Activated naive CD4-positive, alpha-beta T cell treated with anti-CD3 and anti-CD28 coated beads for 36 hours (primary cell): ENCODE measurements at regions not wholly inside any gene's neighbourhood (a gene's known extent, or its start where the extent isn't known, plus 50 kb on each side); places are given as distances from the start of the nearest gene placed in this dataset.
"Not testable (repeated sequence)": the region's sequence is repeated elsewhere in the genome, so short reads cannot be mapped to it uniquely, and the experiment has no call there.

ENCODE experiments used
- CTCF ChIA-PET: fragments of 350-600 bp; sonication (Branson Sonifier 250); formaldehyde crosslinking; loops from one replicate; lab custom pipeline; 2021; ENCODE audit warnings: antibody characterized with exemption; lab: Charles Lee
- DNase-seq: peaks from one replicate; pipeline ENCODE4 v3.0.0-alpha.2; 2020
- H3K27ac Mint-ChIP-seq: one replicate; pipeline ENCODE4 v1.8.0; 2021; ENCODE audit warnings: mild to moderate bottlenecking, mixed read lengths
- H3K27me3 Mint-ChIP-seq: one replicate; pipeline ENCODE4 v1.8.0; 2021; ENCODE audit warnings: low read depth, mixed read lengths
- H3K36me3 Mint-ChIP-seq: one replicate; pipeline ENCODE4 v1.8.0; 2021; ENCODE audit warnings: low read depth, mixed read lengths
- H3K4me1 Mint-ChIP-seq: one replicate; pipeline ENCODE4 v1.8.0; 2021; ENCODE audit warnings: low read depth, mixed read lengths
- H3K4me3 Mint-ChIP-seq: one replicate; pipeline ENCODE4 v1.8.0; 2021; ENCODE audit warnings: mild to moderate bottlenecking, moderate library complexity, mixed read lengths
- H3K9me3 Mint-ChIP-seq: one replicate; pipeline ENCODE4 v1.8.0; 2021; ENCODE audit warnings: mixed read lengths
- intact Hi-C: fragments of 100-400 bp; cut with micrococcal nuclease; formaldehyde crosslinking; loops from one replicate; pipeline ENCODE4 v1.15.1; 2023

DNA sequence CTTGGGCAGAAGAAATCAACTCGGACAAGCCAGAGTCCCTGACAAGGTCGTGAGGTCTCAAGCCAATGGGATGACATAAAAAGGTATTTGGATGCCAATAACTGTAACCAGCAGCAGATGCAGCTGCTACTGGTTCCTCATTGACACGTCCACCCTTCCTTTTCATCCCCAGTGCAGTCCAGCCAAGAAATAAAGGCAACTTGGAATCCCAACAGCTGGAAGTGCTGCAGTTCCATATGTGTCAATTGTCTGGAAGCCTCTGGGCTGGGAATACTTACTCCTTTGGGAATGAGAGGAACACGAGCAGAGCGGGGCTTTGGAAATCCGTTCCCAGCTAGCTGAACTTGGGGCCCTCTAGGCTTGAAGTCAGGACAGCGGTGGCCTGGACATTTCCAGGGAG, 360.4 kb upstream of the ZFHX3 start:
- CTCF ChIA-PET: no interaction called here
- H3K4me1 Mint-ChIP-seq: no peaks in the 10 kb centered on the region

DNA sequence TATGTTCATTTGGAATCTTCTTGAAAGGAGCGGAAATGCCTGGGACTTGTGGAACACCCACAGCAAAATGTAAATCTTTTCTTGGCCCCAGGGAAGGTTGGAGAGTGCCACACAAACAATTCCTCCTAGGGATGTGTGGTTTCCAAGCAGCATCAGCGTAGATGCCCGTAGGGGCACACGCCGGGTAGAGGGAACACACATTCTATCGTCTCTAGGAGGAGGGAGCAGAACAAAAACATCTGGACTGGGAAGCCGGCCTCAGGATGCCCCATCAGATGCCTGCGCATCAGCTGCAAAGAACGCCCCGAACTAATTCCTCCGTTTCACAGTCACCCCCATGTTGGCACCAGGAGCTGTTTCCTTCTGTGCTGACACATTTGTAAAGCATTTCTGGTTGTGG, 357.9 kb upstream of the ZFHX3 start:
- no peaks in the 10 kb centered on the region for H3K9me3 Mint-ChIP-seq
- no peak overlapping the region for H3K27ac Mint-ChIP-seq
- H3K4me1 Mint-ChIP-seq: no peaks in the 10 kb centered on the region
- CTCF ChIA-PET: no interaction called here
- no peak overlapping the region for H3K4me3 Mint-ChIP-seq
- no peak for DNase-seq
- no peaks in the 10 kb centered on the region for H3K27me3 Mint-ChIP-seq
- H3K36me3 Mint-ChIP-seq: no peaks in the 10 kb centered on the region
- intact Hi-C loops: no loop called here

More for the DNA sequence above, 360.4 kb upstream of the ZFHX3 start:
- DNase-seq: no peak
- H3K4me3 Mint-ChIP-seq: no peak overlapping the region
- peaks cover 3% of the 10 kb centered on the region for H3K9me3 Mint-ChIP-seq
- H3K27me3 Mint-ChIP-seq: no peaks in the 10 kb centered on the region
- intact Hi-C loops: no loop called here
- no peaks in the 10 kb centered on the region for H3K36me3 Mint-ChIP-seq
- H3K27ac Mint-ChIP-seq: no peak overlapping the region

DNA sequence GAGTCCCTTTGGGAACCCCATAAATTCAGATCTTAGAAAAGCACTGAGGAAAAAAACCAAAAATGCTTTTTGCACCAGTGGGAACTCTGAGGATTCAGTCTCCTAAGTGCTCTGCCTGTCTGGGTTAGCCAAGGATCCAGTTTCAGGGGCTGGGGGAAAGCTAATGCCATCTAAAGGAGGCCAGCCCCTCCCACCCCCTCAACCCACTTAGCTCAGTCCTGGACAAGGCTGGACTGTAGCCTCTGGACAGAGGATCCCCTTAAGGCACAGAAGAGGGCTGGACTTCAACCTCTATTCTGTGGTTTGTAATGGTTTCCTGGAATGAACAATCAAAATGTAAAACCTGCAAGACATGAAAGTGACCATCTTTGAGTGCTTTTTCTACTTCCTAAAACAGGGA, 356.1 kb upstream of the ZFHX3 start:
- CTCF ChIA-PET: interaction anchor here (0.6 kb wide), 1 partner anchor 539 kb away, joined by 3 read pairs; no protein-coding TSS in a partner anchor
- Mint-ChIP-seq H3K36me3 (no peaks in the 10 kb centered on the region), H3K4me3 (no peak overlapping the region), H3K27me3 (no peaks in the 10 kb centered on the region), H3K27ac (no peak overlapping the region), H3K9me3 (no peaks in the 10 kb centered on the region), H3K4me1 (no peaks in the 10 kb centered on the region)
- DNase-seq: no peak
- intact Hi-C loops: no loop called here

DNA sequence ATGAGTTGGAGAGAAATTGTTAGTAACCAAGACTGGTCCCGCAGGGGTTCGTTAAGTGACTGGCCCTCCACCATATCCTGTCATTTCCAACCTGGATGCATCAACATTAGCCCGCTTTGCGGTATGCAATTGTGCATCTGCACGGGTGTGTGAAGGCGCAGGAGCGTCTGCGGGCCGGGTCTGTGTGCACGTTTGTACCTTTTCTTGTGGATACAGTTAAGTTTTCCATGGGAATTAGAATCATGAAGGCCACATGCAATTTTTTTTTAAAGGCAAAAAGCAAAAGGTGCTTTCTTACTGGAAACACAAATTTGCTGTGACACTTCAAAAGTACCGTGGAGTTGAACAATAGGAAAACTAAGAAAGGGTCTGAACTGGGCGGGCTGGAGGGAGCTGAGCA, 355.4 kb upstream of the ZFHX3 start:
- Mint-ChIP-seq H3K36me3 (no peaks in the 10 kb centered on the region), H3K4me3 (no peak overlapping the region), H3K9me3 (no peaks in the 10 kb centered on the region), H3K4me1 (no peaks in the 10 kb centered on the region), H3K27me3 (no peaks in the 10 kb centered on the region), H3K27ac (no peak overlapping the region)
- intact Hi-C loops: no loop called here
- CTCF ChIA-PET: no interaction called here
- no peak for DNase-seq

DNA sequence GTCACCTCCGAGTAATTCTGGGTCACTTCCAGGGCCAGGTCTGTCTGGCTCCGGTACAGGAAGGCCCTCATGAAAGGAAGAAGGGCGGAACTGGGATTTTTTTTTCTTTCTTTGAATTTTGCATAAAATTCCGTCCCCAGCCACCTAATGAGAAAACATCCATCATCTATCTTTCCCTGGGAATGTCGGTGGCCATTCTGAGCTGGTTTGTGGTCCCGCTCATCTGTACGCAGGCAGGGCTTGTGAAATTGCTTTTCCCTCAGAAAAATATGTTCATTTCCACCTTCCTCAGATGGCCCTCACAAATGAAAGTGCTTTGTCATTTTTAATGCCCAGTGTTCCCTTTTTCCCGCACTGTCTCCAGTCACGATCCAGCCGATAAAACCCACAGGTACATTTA, 353.0 kb upstream of the ZFHX3 start:
- CTCF ChIA-PET: no interaction called here
- Mint-ChIP-seq H3K9me3 (no peaks in the 10 kb centered on the region), H3K4me3 (no peak overlapping the region), H3K27ac (no peak overlapping the region), H3K27me3 (no peaks in the 10 kb centered on the region), H3K4me1 (no peaks in the 10 kb centered on the region), H3K36me3 (no peaks in the 10 kb centered on the region)
- intact Hi-C loops: no loop called here
- no peak for DNase-seq

DNA sequence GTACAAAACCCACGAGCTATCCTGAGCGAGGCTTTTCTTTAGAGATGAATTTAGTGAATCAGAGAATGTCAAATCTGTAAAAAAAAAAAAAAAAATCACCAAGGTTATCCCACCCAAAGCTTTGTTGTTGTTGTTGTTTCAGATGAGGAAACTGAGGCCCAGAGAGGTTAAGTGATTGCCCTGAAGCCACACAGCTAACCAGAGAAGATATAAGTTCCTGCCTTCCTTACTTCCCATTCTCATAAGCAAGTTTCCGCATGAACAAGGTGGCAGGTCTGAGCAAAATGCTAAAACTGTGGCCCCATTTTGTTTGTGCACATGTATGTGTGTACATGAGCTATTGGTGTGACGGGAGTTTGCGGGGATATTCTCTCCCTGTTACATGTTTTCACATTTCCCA, 352.1 kb upstream of the ZFHX3 start:
- H3K27me3 Mint-ChIP-seq: no peaks in the 10 kb centered on the region
- H3K9me3 Mint-ChIP-seq: no peaks in the 10 kb centered on the region
- H3K36me3 Mint-ChIP-seq: no peaks in the 10 kb centered on the region
- no peak overlapping the region for H3K27ac Mint-ChIP-seq
- intact Hi-C loops: no loop called here
- no peaks in the 10 kb centered on the region for H3K4me1 Mint-ChIP-seq
- DNase-seq: no peak
- CTCF ChIA-PET: interaction anchor here (0.7 kb wide), 1 partner anchor 23 kb away, joined by 3 read pairs; no protein-coding TSS in a partner anchor
- no peak overlapping the region for H3K4me3 Mint-ChIP-seq

DNA sequence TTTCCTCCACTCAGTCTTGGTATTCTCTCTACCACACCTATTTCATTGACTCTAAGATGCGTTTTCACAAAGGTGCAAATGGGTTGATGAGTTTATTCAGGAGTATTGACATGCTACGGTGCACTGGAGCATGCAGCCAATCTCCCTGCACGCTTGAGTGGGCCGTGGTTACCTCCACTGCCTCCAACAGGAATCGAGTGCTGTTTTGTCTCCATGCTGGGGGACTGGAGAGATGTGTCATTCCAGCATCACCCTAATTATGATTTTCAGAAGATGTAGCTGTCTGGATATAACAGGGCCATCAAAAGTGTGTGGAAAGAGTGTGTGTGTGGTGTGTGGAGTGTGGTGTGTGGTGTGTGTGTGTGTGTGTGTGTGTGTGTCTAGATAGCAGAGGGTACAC, 351.6 kb upstream of the ZFHX3 start:
- intact Hi-C loops: no loop called here
- no peaks in the 10 kb centered on the region for H3K4me1 Mint-ChIP-seq
- H3K27me3 Mint-ChIP-seq: no peaks in the 10 kb centered on the region
- H3K27ac Mint-ChIP-seq: no peak overlapping the region
- H3K9me3 Mint-ChIP-seq: no peaks in the 10 kb centered on the region
- CTCF ChIA-PET: no interaction called here
- no peaks in the 10 kb centered on the region for H3K36me3 Mint-ChIP-seq
- no peak overlapping the region for H3K4me3 Mint-ChIP-seq
- no peak for DNase-seq

DNA sequence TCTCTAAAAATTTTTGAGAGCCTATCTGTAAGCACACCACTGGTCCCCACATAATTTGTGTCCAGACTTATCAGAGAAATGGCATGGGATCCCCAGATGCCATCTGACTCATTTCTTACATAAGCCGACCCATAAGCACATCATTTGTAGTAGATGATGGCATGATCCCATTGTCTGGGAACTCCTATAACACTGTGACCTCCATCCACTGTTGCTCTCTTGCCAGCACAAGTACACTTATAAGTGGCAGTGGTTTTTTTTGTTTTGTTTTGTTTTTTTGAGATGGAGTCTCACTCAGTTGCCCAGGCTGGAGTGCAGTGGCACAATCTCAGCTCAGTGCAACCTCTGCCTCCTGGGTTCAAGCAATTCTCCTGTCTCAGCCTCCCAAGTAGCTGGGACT, 350.7 kb upstream of the ZFHX3 start:
- CTCF ChIA-PET, H3K27ac Mint-ChIP-seq, H3K4me3 Mint-ChIP-seq, H3K36me3 Mint-ChIP-seq, intact Hi-C loops, DNase-seq, H3K27me3 Mint-ChIP-seq, H3K4me1 Mint-ChIP-seq, H3K9me3 Mint-ChIP-seq: not testable (repeated sequence)

DNA sequence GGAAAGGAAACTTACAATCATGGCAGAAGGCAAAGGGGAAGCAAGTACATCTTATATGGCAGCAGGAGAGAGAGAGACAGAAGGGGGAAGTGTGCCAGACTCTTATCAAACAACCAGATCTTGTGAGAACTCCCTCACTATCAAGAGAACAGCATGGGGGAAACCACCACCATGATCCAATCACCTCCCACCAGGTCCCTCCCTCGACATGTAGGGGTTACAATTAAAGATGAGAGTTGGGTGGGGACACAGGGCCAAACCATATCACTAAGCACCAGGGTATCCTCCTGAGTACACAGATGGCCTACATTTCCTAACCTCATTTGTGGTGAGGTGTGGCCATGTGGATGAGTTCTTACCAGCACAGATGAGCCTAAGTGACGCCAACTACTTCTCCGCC, 348.6 kb upstream of the ZFHX3 start:
- intact Hi-C loops: no loop called here
- H3K36me3 Mint-ChIP-seq: no peaks in the 10 kb centered on the region

DNA sequence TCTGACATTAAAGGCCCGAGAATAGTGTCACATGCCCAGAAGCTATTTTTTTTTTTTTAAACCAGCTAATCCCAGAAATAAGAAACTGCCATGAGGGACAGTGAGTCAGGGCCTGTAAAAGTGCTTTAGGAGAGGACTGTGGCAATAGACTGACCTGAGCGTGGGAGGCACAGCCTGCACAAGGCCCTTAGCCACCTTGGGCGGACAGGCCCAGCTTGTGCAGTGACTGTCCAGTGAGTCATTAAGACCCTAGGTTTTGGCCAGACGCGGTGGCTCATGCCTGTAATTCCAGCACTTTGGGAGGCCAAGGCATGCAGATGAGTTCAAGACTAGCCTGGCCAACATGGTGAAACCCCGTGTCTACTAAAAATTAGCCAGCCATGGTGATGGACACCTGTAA, 343.0 kb upstream of the ZFHX3 start:
- Mint-ChIP-seq H3K4me3 (no peak overlapping the region), H3K36me3 (no peaks in the 10 kb centered on the region), H3K4me1 (no peaks in the 10 kb centered on the region), H3K27me3 (no peaks in the 10 kb centered on the region), H3K27ac (no peak overlapping the region), H3K9me3 (no peaks in the 10 kb centered on the region)
- DNase-seq: no peak
- CTCF ChIA-PET: interaction anchor here (0.6 kb wide), 1 partner anchor 961 kb away, joined by 3 read pairs; no protein-coding TSS in a partner anchor
- intact Hi-C loops: no loop called here

More for the DNA sequence above, 348.6 kb upstream of the ZFHX3 start:
- H3K27me3 Mint-ChIP-seq: no peaks in the 10 kb centered on the region
- CTCF ChIA-PET: no interaction called here
- H3K27ac Mint-ChIP-seq: no peak overlapping the region
- no peaks in the 10 kb centered on the region for H3K4me1 Mint-ChIP-seq
- H3K9me3 Mint-ChIP-seq: no peaks in the 10 kb centered on the region
- H3K4me3 Mint-ChIP-seq: no peak overlapping the region
- DNase-seq: no peak

DNA sequence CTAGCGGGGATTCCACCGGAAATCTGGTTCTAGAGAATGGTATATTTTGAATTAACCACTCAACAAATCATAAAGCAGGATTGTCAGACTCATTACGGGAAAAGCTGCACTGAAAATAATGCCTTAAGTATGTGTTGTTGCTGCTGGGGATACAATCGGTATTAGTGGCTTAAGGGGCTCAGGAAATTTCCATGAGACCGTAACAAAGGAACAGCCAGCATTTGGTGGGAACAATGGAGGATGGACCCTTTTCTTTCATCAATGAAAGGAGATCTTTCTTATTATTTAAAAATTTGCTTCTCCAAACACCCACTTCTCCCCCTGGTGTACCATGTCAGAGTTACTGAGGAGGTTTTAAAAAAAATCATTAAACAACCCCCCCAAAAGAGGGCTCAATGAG, 342.6 kb upstream of the ZFHX3 start:
- Mint-ChIP-seq H3K36me3 (no peaks in the 10 kb centered on the region), H3K27me3 (no peaks in the 10 kb centered on the region), H3K9me3 (no peaks in the 10 kb centered on the region), H3K4me1 (no peaks in the 10 kb centered on the region), H3K27ac (no peak overlapping the region), H3K4me3 (no peak overlapping the region)
- CTCF ChIA-PET: interaction anchor here (0.6 kb wide), 1 partner anchor 960 kb away, joined by 3 read pairs; no protein-coding TSS in a partner anchor
- no peak for DNase-seq
- intact Hi-C loops: no loop called here

DNA sequence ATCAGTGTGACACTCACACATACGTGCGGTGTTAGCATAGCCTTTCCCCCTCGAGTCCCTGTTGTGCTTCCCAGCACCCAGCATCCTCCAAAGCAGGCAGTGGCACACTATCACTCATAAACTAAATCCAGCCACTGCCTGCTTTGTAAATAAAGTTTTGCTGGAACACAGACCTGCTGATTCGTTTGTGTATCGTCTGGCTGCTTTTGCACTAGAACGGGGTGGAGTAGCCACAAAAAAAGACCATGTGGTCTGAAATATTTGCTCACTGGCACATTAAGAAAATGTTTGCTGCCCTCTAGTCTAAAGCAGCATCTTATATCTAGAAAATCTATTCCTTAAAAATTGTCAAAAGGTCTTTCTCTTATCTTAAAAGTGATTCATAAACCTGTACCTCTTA, 341.2 kb upstream of the ZFHX3 start:
- Mint-ChIP-seq H3K9me3 (no peaks in the 10 kb centered on the region), H3K27ac (no peak overlapping the region), H3K4me3 (no peak overlapping the region), H3K4me1 (no peaks in the 10 kb centered on the region), H3K27me3 (no peaks in the 10 kb centered on the region), H3K36me3 (no peaks in the 10 kb centered on the region)
- no peak for DNase-seq
- intact Hi-C loops: no loop called here
- CTCF ChIA-PET: no interaction called here

DNA sequence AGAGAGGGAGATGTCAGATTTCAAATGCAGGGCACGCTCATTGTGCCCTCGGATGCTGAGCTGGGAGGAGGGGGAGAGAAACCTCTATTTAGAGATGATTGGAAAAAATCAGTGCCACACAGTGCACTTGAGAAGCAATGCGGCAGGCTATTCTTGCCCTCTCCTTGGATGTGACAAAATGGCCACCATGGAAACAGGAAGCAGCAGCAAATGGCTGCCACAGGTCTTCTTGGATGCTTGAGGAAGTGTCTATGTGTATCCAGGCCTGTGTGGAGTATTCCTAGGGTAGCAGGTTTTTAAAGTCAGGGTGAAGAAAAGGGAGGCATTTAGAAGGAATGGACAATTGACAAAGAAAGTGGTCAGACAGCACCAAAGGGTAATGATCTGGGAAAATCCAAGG, 340.1 kb upstream of the ZFHX3 start:
- no peak overlapping the region for H3K27ac Mint-ChIP-seq
- H3K9me3 Mint-ChIP-seq: no peaks in the 10 kb centered on the region
- intact Hi-C loops: no loop called here
- H3K27me3 Mint-ChIP-seq: no peaks in the 10 kb centered on the region
- DNase-seq: no peak
- no peaks in the 10 kb centered on the region for H3K36me3 Mint-ChIP-seq
- no peak overlapping the region for H3K4me3 Mint-ChIP-seq
- CTCF ChIA-PET: no interaction called here
- no peaks in the 10 kb centered on the region for H3K4me1 Mint-ChIP-seq

DNA sequence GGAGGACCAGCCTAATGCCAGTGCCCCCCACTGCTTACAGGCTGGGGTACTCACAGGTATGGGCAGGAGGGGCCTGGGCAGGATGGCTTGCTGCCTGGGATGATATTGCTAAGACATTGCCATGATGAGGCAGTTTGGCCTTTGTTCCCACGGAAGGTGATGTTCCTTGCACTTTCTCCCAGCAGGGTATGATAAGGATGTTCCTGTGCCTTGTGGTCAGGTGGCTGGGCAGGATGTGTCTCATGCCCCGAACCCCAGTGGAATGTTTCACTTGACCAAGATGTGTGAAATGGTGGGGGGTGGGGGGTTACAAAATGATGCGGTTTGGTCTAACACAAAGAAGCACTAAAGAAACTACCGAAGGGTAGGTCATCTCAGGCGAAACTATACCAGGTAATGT, 337.8 kb upstream of the ZFHX3 start:
- CTCF ChIA-PET: no interaction called here
- no peaks in the 10 kb centered on the region for H3K4me1 Mint-ChIP-seq
- no peaks in the 10 kb centered on the region for H3K9me3 Mint-ChIP-seq
- DNase-seq: no peak
- no peak overlapping the region for H3K4me3 Mint-ChIP-seq
- H3K27me3 Mint-ChIP-seq: no peaks in the 10 kb centered on the region
- H3K36me3 Mint-ChIP-seq: no peaks in the 10 kb centered on the region
- intact Hi-C loops: no loop called here
- no peak overlapping the region for H3K27ac Mint-ChIP-seq
